Mesendoderm (in vitro differentiated cells): ENCODE measurements at regions not wholly inside any gene's neighbourhood (a gene's known extent, or its start where the extent isn't known, plus 50 kb on each side); places are given as distances from the start of the nearest gene placed in this dataset.
A peak's percentile ranks its signal among the peaks of the same experiment; 100 is the strongest.

Experiments
- DNase-seq: peaks from one replicate; pipeline ENCODE4 v3.0.0; 2013
- H2AK5ac ChIP-seq: 2 replicates; pipeline ENCODE4 v1.6.1; 2013; ENCODE audit warnings: low read length, inconsistent platforms
- H2BK120ac ChIP-seq: 2 replicates; pipeline ENCODE4 v1.6.1; 2013; ENCODE audit warnings: low read depth, mild to moderate bottlenecking, low read length, moderate library complexity, mixed read lengths
- H2BK15ac ChIP-seq: replicated peaks from 2 replicates; pipeline ENCODE4 v1.6.1; 2013; ENCODE audit warnings: low read depth, mild to moderate bottlenecking, moderate library complexity
- H2BK5ac ChIP-seq: 2 replicates; pipeline ENCODE4 v1.6.1; 2013; ENCODE audit warnings: low read length, inconsistent platforms
- H3K18ac ChIP-seq: 2 replicates; pipeline ENCODE4 v1.6.1; 2013; ENCODE audit warnings: mild to moderate bottlenecking, low read length, mixed read lengths
- H3K23ac ChIP-seq: one replicate; pipeline ENCODE4 v1.6.1; 2013; ENCODE audit warnings: low read length
- H3K27ac ChIP-seq: 2 replicates; pipeline ENCODE4 v1.5.1; 2013; ENCODE audit warnings: low read depth, mild to moderate bottlenecking, inconsistent platforms, low read length, moderate library complexity
- H3K27me3 ChIP-seq: 2 replicates; pipeline ENCODE4 v1.6.1; 2013; ENCODE audit warnings: low read length, control low read depth, mild to moderate bottlenecking, inconsistent platforms; ENCODE audit not compliant: insufficient read depth, poor library complexity
- H3K36me3 ChIP-seq: 2 replicates; pipeline ENCODE4 v1.6.1; 2013; ENCODE audit warnings: low read length, inconsistent platforms; ENCODE audit not compliant: control insufficient read depth, insufficient read depth
- H3K4ac ChIP-seq: one replicate; pipeline ENCODE4 v1.6.1; 2013; ENCODE audit warnings: low read depth, mild to moderate bottlenecking, low read length, moderate library complexity
- H3K4me1 ChIP-seq: 2 replicates; pipeline ENCODE4 v1.6.1; 2013; ENCODE audit warnings: low read depth, low read length, inconsistent platforms; ENCODE audit not compliant: control insufficient read depth
- H3K4me2 ChIP-seq: 2 replicates; pipeline ENCODE4 v1.6.1; 2013; ENCODE audit warnings: low read length
- H3K4me3 ChIP-seq: 2 replicates; pipeline ENCODE4 v1.5.1; 2013; ENCODE audit warnings: mild to moderate bottlenecking, low read length
- H3K56ac ChIP-seq: one replicate; pipeline ENCODE4 v1.6.1; 2013; ENCODE audit warnings: low read length
- H3K79me1 ChIP-seq: 2 replicates; pipeline ENCODE4 v1.6.1; 2013; ENCODE audit warnings: low read length, inconsistent platforms
- H3K79me2 ChIP-seq: 2 replicates; pipeline ENCODE4 v1.6.1; 2013; ENCODE audit warnings: mild to moderate bottlenecking, low read length; ENCODE audit not compliant: control insufficient read depth, insufficient read depth
- H3K9ac ChIP-seq: 2 replicates; pipeline ENCODE4 v1.6.1; 2013; ENCODE audit warnings: low read length, inconsistent platforms
- H4K5ac ChIP-seq: one replicate; pipeline ENCODE4 v1.6.1; 2013; ENCODE audit warnings: low read length
- H4K8ac ChIP-seq: one replicate; pipeline ENCODE4 v1.6.1; 2013; ENCODE audit warnings: low read depth, mild to moderate bottlenecking, control low read depth, low read length, moderate library complexity
- WGBS: extraction: QIAGEN DNeasy Blood & Tissue Kit; methylation state at CpG from one replicate; pipeline ENCODE4 v1.1.7; 2013; ENCODE audit warnings: low lambda C conversion rate, missing lambda C conversion rate; ENCODE audit not compliant: insufficient coverage; ENCODE audit errors: extremely low coverage; 5-methylcytosine and 5-hydroxymethylcytosine counted together

GRCh38 chr2:104431701-104432121 is 422.2 kb upstream of the POU3F3 start:
- Histone ChIP-seq H3K4me1 (peaks cover 1% of the 10 kb centered on the region), H3K9ac (no peak overlapping the region), H4K5ac (no peak overlapping the region), H3K18ac (no peak overlapping the region), H2BK5ac (no peak overlapping the region), H4K8ac (no peak overlapping the region), H3K4ac (no peak overlapping the region), H3K36me3 (no peaks in the 10 kb centered on the region), H3K23ac (no peak overlapping the region), H3K4me3 (no peak overlapping the region), H3K27me3 (no peaks in the 10 kb centered on the region), H3K79me1 (no peaks in the 10 kb centered on the region), H2BK120ac (no peak overlapping the region), H2AK5ac (no peak overlapping the region), H3K27ac (no peak overlapping the region), H3K56ac (no peak overlapping the region), H2BK15ac (no peak overlapping the region), H3K4me2 (no peak overlapping the region), H3K79me2 (no peaks in the 10 kb centered on the region)
- no peak for DNase-seq
- WGBS = 100% methylated on average over 2 of the region's 7 CpGs

DNA sequence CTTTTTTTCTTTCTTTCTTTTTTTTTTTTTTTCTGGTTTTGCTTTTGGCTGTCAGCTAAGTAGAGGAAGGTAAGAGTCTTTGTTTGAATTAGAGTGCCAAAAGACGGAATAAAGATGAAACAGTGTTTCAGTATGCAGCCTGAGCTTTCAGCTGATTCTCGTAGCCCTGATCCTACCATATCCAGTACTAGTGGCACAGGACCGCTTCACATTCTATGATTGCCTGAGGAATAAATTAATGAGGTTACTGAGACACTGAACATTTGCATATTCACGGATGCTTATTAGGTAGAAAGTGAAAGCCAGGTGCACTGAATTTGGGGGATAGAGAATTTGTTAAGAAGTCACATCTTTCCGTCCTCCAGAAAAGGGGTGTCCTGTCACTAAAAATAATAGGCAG is 421.5 kb upstream of the POU3F3 start:
- no peak overlapping the region for H2BK5ac ChIP-seq
- H3K27me3 ChIP-seq = no peaks in the 10 kb centered on the region
- no peak overlapping the region for H3K18ac ChIP-seq
- no peaks in the 10 kb centered on the region for H3K36me3 ChIP-seq
- H3K79me2 ChIP-seq = no peaks in the 10 kb centered on the region
- peaks cover 1% of the 10 kb centered on the region for H3K4me1 ChIP-seq
- H4K5ac ChIP-seq = no peak overlapping the region
- no peak overlapping the region for H2BK120ac ChIP-seq
- no peak overlapping the region for H3K4ac ChIP-seq
- H4K8ac ChIP-seq = no peak overlapping the region
- no peak overlapping the region for H3K27ac ChIP-seq
- DNase-seq = no peak
- no peak overlapping the region for H3K56ac ChIP-seq
- H3K9ac ChIP-seq = no peak overlapping the region
- no peak overlapping the region for H3K4me3 ChIP-seq
- no peak overlapping the region for H2BK15ac ChIP-seq
- no peaks in the 10 kb centered on the region for H3K79me1 ChIP-seq
- H3K23ac ChIP-seq = no peak overlapping the region
- WGBS = no CpG with 5 or more reads among the region's 5 CpGs
- no peak overlapping the region for H3K4me2 ChIP-seq
- H2AK5ac ChIP-seq = peak overlapping the region; percentile 47

GRCh38 chr2:104432991-104433390 is 420.9 kb upstream of the POU3F3 start:
- Histone ChIP-seq H3K4me2 (no peak overlapping the region), H3K79me2 (no peaks in the 10 kb centered on the region), H2BK120ac (no peak overlapping the region), H2AK5ac (no peak overlapping the region), H3K36me3 (no peaks in the 10 kb centered on the region), H3K56ac (peak overlapping the region; percentile 22), H2BK5ac (no peak overlapping the region), H2BK15ac (no peak overlapping the region), H4K5ac (no peak overlapping the region), H3K18ac (peak overlapping the region; percentile 68), H3K9ac (no peak overlapping the region), H3K79me1 (no peaks in the 10 kb centered on the region), H4K8ac (no peak overlapping the region), H3K4me1 (peaks cover 1% of the 10 kb centered on the region), H3K4me3 (no peak overlapping the region), H3K27me3 (no peaks in the 10 kb centered on the region), H3K4ac (no peak overlapping the region), H3K23ac (no peak overlapping the region), H3K27ac (no peak overlapping the region)
- DNase-seq = no peak
- no CpG with 5 or more reads among the region's 2 CpGs for WGBS

- Histone ChIP-seq H3K4me2 (no peak overlapping the region), H3K18ac (no peak overlapping the region), H3K27ac (no peak overlapping the region), H3K27me3 (no peaks in the 10 kb centered on the region), H3K9ac (no peak overlapping the region), H2BK5ac (no peak overlapping the region), H3K79me1 (no peaks in the 10 kb centered on the region), H4K5ac (no peak overlapping the region), H3K36me3 (no peaks in the 10 kb centered on the region), H2AK5ac (no peak overlapping the region), H3K4ac (no peak overlapping the region), H3K23ac (no peak overlapping the region), H4K8ac (no peak overlapping the region), H3K4me3 (no peak overlapping the region), H3K79me2 (no peaks in the 10 kb centered on the region), H3K4me1 (peaks cover 1% of the 10 kb centered on the region), H2BK120ac (no peak overlapping the region), H3K56ac (no peak overlapping the region), H2BK15ac (no peak overlapping the region)
- no CpG with 5 or more reads among the region's 3 CpGs for WGBS
- no peak for DNase-seq
Observed at GRCh38 chr2:104433657-104434056, 420.3 kb upstream of the POU3F3 start.

DNA sequence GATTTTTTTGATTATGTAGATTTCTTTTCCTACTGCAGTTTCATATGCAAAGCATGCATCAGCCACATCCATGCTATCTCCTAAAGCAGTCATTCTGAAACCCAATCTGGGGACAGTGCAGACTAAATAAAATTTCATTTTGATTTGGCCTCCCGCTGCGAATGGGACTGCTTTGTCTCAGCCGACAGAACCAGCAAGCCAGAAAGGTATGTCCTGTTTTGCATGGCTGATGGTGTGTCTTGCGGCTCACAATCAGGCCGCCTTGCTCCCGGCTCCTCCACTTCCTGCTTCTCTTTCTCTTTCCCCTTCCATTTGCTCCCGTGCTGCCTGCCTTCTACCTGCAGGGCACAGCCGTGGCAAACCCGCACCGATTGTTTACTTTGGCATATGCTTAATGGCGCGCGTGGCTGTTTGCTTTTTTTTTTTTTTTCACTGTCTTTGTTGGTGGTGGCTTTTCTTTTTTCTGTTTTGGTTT is 419.6 kb upstream of the POU3F3 start:
- H3K4me2 ChIP-seq = no peak overlapping the region
- no peak overlapping the region for H4K5ac ChIP-seq
- H3K27me3 ChIP-seq = no peaks in the 10 kb centered on the region
- no peak overlapping the region for H4K8ac ChIP-seq
- H2AK5ac ChIP-seq = no peak overlapping the region
- peak; percentile 94 for DNase-seq
- H3K36me3 ChIP-seq = no peaks in the 10 kb centered on the region
- WGBS = no CpG with 5 or more reads among the region's 13 CpGs
- H3K56ac ChIP-seq = peak overlapping the region; percentile 57
- H3K23ac ChIP-seq = no peak overlapping the region
- no peak overlapping the region for H3K4ac ChIP-seq
- H2BK5ac ChIP-seq = no peak overlapping the region
- H3K9ac ChIP-seq = no peak overlapping the region
- peak overlapping the region; percentile 50 for H2BK120ac ChIP-seq
- no peaks in the 10 kb centered on the region for H3K79me1 ChIP-seq
- H3K4me1 ChIP-seq = peaks cover 1% of the 10 kb centered on the region
- no peaks in the 10 kb centered on the region for H3K79me2 ChIP-seq
- H3K18ac ChIP-seq = peak overlapping the region; percentile 54
- peak overlapping the region; percentile 77 for H3K27ac ChIP-seq
- H2BK15ac ChIP-seq = no peak overlapping the region
- no peak overlapping the region for H3K4me3 ChIP-seq

GRCh38 chr2:104434966-104435365 is 418.9 kb upstream of the POU3F3 start:
- peak overlapping the region; percentile 50 for H2BK120ac ChIP-seq
- no peak overlapping the region for H3K4ac ChIP-seq
- no peak overlapping the region for H3K9ac ChIP-seq
- no peaks in the 10 kb centered on the region for H3K27me3 ChIP-seq
- H4K5ac ChIP-seq = no peak overlapping the region
- no peaks in the 10 kb centered on the region for H3K79me1 ChIP-seq
- no CpG with 5 or more reads among the region's 3 CpGs for WGBS
- H3K4me1 ChIP-seq = peaks cover 1% of the 10 kb centered on the region
- peak overlapping the region; percentile 54 for H3K18ac ChIP-seq
- no peak overlapping the region for H4K8ac ChIP-seq
- H2BK15ac ChIP-seq = no peak overlapping the region
- no peak overlapping the region for H2AK5ac ChIP-seq
- no peak overlapping the region for H3K23ac ChIP-seq
- no peak overlapping the region for H3K4me2 ChIP-seq
- no peaks in the 10 kb centered on the region for H3K36me3 ChIP-seq
- no peak overlapping the region for H3K4me3 ChIP-seq
- no peaks in the 10 kb centered on the region for H3K79me2 ChIP-seq
- H2BK5ac ChIP-seq = peak overlapping the region; percentile 58
- DNase-seq = peak; percentile 71
- peak overlapping the region; percentile 77 for H3K27ac ChIP-seq
- peak overlapping the region; percentile 57 for H3K56ac ChIP-seq
